ENCODE measurements at regions not wholly inside any gene's neighbourhood (a gene's known extent, or its start where the extent isn't known, plus 50 kb on each side); places are given as distances from the start of the nearest gene placed in this dataset.

DNA sequence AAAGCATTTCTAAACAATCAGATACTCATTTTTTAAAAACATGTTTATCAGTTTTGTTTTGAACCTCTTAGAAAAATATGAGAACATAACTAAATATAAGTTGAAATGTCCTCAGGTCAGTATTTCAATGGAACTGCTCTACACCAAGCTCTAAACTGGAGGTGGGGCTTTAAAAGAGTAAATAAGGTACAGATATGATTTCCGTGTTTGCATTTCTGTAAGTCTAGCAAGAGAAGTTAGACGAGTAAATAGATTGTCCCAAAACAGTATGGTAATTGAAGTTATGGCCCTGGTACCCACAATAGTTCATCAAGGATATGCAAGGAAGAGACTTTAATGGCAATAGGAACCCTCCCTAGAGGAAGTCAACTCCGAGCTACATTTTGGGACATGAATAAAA, 115.1 kb upstream of the AKR1E2 start:
- Histone ChIP-seq H3K4me1 (no peaks in the 10 kb centered on the region), H3K9me3 (no peaks in the 10 kb centered on the region), H3K27me3 (no peaks in the 10 kb centered on the region), H3K27ac (no peak overlapping the region), H3K36me3 (no peaks in the 10 kb centered on the region), H3K4me3 (no peak overlapping the region)
- no peak for DNase-seq (ENCODE audit: low spot score)
- TF ChIP-seq, protein P1, sequence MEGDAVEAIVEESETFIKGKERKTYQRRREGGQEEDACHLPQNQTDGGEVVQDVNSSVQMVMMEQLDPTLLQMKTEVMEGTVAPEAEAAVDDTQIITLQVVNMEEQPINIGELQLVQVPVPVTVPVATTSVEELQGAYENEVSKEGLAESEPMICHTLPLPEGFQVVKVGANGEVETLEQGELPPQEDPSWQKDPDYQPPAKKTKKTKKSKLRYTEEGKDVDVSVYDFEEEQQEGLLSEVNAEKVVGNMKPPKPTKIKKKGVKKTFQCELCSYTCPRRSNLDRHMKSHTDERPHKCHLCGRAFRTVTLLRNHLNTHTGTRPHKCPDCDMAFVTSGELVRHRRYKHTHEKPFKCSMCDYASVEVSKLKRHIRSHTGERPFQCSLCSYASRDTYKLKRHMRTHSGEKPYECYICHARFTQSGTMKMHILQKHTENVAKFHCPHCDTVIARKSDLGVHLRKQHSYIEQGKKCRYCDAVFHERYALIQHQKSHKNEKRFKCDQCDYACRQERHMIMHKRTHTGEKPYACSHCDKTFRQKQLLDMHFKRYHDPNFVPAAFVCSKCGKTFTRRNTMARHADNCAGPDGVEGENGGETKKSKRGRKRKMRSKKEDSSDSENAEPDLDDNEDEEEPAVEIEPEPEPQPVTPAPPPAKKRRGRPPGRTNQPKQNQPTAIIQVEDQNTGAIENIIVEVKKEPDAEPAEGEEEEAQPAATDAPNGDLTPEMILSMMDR (IDR thresholded peaks at IDR 0.05): no peak

DNA sequence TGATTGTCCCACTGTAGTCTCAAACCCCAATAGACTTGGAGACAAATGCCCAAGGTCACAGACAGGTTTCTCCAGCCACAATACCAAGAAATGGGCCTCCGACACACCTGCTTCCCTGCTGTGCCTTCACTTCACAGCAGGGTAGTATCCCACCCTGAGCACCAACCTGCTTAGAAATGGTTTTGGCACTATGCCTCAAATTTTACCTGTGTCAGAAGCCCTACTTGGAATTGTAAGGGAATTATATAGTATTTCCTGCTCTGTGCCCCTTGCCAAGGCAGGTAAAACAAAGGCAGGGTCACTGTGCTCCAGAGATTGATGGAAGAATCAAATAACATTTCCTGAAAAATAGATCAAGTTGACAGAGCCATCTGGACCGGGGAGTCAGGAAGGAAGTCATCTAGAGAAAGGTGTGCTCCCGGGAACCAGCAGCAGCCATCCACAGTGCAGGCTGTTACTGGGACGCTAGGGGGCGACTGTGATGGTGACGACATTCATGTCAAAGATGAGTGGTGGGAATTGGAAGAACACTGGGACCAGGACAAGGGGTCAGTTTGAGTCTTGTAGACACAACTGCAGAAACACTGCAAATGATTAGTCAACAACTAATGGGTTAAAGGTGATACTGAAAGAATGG, 117.8 kb upstream of the AKR1E2 start:
- no peaks in the 10 kb centered on the region for H3K36me3 ChIP-seq
- DNase-seq (ENCODE audit: low spot score): no peak
- H3K4me1 ChIP-seq: no peaks in the 10 kb centered on the region
- no peaks in the 10 kb centered on the region for H3K27me3 ChIP-seq
- TF ChIP-seq, protein P1 (IDR thresholded peaks at IDR 0.05): no peak
- no peak overlapping the region for H3K27ac ChIP-seq
- no peaks in the 10 kb centered on the region for H3K9me3 ChIP-seq
- no peak overlapping the region for H3K4me3 ChIP-seq

DNA sequence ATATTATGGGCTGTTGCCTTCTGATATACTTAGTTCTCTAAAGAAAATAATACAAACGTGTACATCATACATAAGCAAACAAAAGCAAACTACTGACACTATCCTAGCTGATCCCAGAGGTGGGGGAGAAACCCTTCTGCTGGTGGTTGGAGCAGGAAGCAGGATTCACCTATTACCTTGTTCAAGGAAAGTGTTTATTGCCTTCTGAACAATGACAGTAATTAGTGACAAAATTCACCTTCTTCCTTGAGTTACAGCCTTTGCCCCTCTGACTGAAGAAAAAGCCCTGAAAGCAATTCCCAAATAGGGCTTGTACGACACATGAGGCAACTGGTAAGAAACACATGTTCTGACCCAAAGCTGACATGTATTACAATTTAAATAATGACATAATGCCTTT, 118.8 kb upstream of the AKR1E2 start:
- H3K4me1 ChIP-seq: no peaks in the 10 kb centered on the region
- TF ChIP-seq, protein P1 (IDR thresholded peaks at IDR 0.05): no peak
- no peaks in the 10 kb centered on the region for H3K9me3 ChIP-seq
- no peak for DNase-seq (ENCODE audit: low spot score)
- no peak overlapping the region for H3K27ac ChIP-seq
- no peaks in the 10 kb centered on the region for H3K27me3 ChIP-seq
- no peak overlapping the region for H3K4me3 ChIP-seq
- H3K36me3 ChIP-seq: no peaks in the 10 kb centered on the region

DNA sequence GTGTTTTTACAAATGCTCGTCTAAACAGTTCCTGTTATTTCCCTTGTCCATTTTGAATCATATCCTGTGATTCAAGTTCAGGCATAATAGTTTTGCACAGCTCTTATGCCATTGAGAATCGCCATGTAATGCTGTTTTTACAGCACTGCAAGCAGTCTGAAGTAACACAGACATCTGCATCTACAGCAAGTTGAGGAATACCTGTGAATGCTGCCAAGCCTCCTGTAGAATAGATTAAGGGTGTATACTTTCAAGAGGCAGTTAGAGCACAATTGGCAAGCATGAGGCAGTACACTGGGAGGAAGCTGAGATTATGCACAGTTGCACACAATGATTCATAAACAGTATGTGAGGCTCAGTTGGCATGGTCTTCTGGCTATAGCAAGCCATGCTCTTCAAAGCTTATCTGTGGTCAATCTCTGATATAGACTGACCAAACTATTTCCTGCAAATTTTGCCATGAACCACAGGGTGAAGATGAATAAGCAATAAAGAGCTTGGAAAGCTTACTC, 121.9 kb upstream of the AKR1E2 start:
- Histone ChIP-seq H3K4me3 (no peak overlapping the region), H3K9me3 (no peaks in the 10 kb centered on the region), H3K4me1 (no peaks in the 10 kb centered on the region), H3K36me3 (no peaks in the 10 kb centered on the region), H3K27me3 (no peaks in the 10 kb centered on the region), H3K27ac (peak overlapping the region in 1 of 2 donors; percentile 63)
- DNase-seq (ENCODE audit: low spot score): no peak
- TF ChIP-seq, protein P1 (IDR thresholded peaks at IDR 0.05): no peak

DNA sequence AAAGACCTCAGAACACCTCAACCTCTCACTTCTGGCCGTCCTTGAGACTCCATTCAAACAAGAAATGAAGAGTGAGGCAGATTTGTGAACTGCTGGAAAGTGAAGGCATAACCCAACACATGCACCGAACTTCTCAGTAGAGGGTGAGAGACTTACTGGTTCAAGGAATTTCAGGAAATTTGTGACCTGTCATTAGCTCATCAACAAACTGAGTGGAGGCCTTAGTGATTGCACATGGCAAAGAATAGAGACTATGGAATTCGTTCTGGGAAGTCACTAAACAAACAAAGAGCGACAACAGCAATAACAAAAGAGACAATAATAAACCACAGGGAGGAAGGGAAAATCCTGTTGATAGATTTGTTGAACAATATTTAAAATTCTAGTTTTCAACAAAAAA, 125.0 kb upstream of the AKR1E2 start:
- DNase-seq (ENCODE audit: low spot score): no peak
- no peak overlapping the region for H3K27ac ChIP-seq

More for the DNA sequence above, 125.0 kb upstream of the AKR1E2 start:
- H3K27me3 ChIP-seq: no peaks in the 10 kb centered on the region
- no peaks in the 10 kb centered on the region for H3K4me1 ChIP-seq
- no peaks in the 10 kb centered on the region for H3K36me3 ChIP-seq
- TF ChIP-seq, protein P1 (IDR thresholded peaks at IDR 0.05): no peak
- no peaks in the 10 kb centered on the region for H3K9me3 ChIP-seq
- no peak overlapping the region for H3K4me3 ChIP-seq

Measured in right atrium auricular region (tissue), 2 donors.